Epithelial cell of proximal tubule (primary cell): ENCODE measurements at regions not wholly inside any gene's neighbourhood (a gene's known extent, or its start where the extent isn't known, plus 50 kb on each side); places are given as distances from the start of the nearest gene placed in this dataset.
"Not testable (repeated sequence)": the region's sequence is repeated elsewhere in the genome, so short reads cannot be mapped to it uniquely, and the experiment has no call there.

Experiments
- DNase-seq: peaks from one replicate; pipeline ENCODE4 v3.0.0-alpha.2; 2011; ENCODE audit warnings: low read depth
- H3K4me3 ChIP-seq: 2 replicates; pipeline ENCODE4 v1.5.1; 2011; ENCODE audit warnings: low read depth, mild to moderate bottlenecking, low read length
- TF ChIP-seq, protein P1 (sequence below): conservative IDR thresholded peaks from 2 replicates; pipeline ENCODE4 v1.5.1; 2012; ENCODE audit warnings: low read depth, mild to moderate bottlenecking, low read length

DNA sequence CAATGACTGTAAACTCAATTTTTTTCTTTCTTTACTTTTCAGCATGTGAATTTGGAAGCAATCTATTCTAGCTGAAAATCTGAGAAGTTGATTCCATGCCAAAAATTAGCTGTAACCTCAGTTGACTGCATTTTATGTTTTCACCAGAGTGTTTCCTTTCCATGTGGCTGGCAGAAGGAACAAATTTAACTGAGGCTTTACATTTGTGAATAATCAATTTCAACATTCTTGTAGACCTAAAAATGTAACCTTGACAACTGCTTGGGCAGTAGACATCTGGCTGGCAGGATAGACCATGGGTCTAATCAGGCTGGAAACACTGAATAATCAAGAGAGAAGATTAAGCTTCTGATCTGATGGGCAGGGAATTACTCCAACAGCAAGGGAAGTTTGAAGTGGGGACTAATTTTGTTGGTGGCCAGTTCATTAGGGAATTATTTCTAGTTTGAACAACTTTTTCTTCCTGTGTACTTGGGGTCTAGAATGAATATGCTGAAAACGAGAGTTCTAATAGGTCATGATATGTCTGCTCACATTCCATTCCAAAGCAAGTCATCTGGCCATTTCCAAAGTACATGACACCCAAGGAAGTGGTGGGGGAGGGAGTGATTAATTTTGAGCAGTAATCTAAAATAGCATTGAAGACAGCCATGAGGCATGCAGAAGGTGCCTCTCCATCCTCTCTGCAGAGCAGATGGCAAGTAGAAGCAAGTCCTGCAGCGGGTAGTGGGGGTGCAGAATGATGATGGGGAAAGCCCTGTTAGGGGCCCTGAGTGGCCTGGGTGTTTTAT is 68.2 kb downstream of the ATP23 start:
- TF ChIP-seq, protein P1, sequence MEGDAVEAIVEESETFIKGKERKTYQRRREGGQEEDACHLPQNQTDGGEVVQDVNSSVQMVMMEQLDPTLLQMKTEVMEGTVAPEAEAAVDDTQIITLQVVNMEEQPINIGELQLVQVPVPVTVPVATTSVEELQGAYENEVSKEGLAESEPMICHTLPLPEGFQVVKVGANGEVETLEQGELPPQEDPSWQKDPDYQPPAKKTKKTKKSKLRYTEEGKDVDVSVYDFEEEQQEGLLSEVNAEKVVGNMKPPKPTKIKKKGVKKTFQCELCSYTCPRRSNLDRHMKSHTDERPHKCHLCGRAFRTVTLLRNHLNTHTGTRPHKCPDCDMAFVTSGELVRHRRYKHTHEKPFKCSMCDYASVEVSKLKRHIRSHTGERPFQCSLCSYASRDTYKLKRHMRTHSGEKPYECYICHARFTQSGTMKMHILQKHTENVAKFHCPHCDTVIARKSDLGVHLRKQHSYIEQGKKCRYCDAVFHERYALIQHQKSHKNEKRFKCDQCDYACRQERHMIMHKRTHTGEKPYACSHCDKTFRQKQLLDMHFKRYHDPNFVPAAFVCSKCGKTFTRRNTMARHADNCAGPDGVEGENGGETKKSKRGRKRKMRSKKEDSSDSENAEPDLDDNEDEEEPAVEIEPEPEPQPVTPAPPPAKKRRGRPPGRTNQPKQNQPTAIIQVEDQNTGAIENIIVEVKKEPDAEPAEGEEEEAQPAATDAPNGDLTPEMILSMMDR, result no peak
- DNase-seq, result no peak
- H3K4me3 ChIP-seq, result no peak overlapping the region

DNA sequence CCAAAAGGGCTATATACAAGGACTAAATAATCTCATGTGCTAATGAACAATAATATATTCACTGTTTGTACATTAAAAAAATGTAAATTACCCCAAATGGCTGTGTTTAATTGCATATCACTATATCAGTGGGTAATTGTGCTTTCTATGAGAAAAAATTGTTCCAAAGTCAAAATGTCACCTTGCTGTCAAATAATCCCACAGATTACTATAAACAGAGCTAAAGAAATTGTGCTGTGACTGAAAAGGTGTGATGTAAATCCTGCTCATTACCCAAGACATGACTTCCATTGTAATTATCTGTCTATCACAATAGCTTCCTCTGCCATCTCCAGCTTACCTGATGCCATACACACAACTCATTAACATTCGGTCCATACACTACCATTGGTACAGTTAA is 70.3 kb downstream of the ATP23 start:
- TF ChIP-seq, protein P1, result no peak
- no peak overlapping the region for H3K4me3 ChIP-seq
- no peak for DNase-seq

DNA sequence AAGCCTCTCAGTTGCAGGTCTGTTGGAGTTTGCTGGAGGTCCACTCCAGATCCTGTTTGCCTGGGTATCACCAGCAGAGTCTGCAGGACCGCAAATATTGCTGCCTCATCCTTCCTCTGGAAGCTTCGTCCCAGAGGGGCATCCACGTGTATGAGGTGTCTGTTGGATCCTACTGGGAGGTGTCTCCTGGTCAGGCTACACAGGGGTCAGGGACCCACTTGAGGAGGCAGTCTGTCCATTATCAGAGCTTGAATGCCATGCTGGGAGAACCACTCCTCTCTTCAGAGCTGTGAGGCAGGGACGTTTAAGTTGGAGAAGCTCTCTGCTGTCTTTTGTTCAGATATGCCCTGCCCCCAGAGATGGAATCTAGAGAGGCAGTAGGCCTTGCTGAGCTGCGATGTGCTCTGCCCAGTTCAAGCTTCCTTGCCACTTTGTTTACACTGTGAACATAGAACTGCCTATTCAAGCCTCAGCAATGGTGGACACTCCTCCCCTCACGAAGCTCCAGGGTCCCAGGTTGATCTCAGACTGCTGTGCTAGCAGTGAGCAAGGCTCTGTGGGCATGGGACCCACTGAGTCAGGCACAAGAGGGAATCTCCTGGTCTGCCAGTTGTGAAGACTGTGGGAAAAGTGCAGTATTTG is 81.1 kb downstream of the ATP23 start:
- H3K4me3 ChIP-seq, DNase-seq: not testable (repeated sequence)

DNA sequence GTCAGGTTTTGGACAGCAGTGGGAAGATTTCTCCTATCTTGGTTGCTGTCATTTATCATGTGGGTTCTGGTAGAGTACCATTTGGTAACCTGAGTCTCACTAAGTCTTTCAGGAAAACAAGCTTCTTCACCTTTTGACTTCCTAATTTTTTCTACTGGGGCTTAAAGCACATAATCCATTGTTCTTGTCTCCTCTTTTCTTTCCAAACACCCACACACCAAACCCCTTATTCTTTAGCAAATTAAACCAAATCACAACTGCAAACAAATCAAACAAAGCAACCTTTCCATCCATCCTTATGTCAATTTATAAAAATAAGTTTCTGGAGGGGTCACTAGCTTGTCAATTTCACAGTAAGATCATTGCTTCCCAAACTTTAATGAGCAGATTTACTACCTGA is 84.1 kb downstream of the ATP23 start:
- H3K4me3 ChIP-seq, result no peak overlapping the region
- no peak for DNase-seq
- TF ChIP-seq, protein P1, result no peak

DNA sequence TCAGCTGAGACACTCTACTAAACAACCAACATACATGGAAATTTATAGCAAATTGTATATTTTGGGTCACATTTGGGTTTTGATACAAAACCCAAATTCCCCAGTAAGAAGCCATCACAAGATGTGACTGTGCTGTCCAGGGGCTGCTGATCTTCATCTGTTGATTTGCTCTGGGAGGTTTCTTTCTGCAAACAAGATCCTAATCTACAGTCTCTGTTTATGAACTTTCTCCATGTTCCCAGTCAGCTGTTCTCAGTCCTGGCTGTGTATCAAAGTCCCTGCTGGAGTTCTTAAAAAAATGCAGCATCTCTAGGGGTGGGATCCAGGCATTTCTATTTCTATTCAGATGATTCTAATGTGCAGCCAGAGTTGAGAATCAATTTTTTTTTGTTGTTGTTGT is 85.1 kb downstream of the ATP23 start:
- DNase-seq, result no peak
- TF ChIP-seq, protein P1, result no peak
- H3K4me3 ChIP-seq, result no peak overlapping the region

DNA sequence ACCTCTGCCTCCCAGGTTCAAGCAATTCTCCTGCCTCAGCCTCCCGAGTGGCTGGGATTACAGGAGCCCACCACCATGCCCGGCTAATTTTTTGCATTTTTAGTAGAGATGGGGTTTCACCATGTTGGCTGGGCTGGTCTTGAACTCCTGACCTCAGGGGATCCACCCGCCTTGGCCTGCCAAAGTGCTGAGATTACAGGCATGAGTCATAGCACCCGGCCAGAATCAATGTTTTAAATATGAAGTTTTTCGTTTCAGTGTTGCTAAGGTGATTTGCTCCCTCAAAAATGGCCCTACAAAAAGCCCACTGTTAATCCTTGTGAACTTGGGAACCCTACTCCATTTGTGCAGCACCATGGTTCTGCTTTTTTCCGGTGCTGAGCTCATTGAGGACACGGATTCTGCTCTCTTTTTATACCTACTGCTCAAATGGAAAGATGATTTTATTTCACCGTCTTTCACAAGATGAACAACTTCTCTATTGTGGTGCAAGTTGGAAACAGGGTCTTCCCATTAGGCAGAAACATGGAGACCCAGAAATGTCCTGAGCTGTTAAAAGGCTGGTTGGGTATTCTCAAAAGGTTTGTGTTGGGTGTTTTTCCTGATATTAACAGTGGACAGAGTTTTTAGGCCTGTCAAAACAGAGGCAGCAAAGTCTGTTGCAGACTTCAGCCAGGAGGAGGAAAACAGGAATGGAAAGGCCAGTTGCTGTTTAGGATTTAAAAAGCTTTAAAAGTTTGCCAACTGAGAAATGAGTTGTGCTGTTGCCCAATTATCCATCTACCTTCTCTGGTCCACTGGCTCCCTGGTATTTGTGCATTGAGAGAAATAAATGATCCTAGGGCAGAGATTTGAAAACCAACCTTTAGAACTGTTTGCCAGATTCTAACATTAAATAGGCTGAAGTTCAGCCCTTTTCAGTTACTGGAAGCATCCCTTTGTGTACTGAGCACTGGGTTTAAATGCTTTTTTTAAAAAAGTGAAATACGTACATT is 85.8 kb downstream of the ATP23 start:
- no peak overlapping the region for H3K4me3 ChIP-seq
- peak; percentile 70 for DNase-seq
- TF ChIP-seq, protein P1, result no peak

DNA sequence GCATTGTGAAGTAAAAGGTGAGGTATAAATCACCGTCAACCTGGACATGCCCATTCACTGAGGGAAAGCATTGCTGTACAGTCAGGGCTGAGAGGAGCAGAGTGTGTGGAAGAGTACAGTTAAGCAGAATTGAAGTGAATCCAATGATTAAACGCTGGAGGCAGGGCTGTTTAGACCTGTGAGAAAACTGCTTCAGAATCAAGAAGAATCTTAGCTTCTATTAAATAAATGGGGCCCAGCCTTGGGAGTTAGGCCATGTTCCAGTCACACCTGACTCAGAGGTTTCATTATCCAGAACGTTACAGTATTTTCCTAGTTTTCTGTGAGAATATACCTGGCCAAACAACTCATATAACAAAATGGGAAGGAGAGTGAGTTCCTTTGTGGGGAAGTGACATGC is 86.9 kb downstream of the ATP23 start:
- TF ChIP-seq, protein P1, result no peak
- DNase-seq, result peak; percentile 45

More for the DNA sequence above, 86.9 kb downstream of the ATP23 start:
- no peak overlapping the region for H3K4me3 ChIP-seq
